ENCODE measurements at regions not wholly inside any gene's neighbourhood (a gene's known extent, or its start where the extent isn't known, plus 50 kb on each side); places are given as distances from the start of the nearest gene placed in this dataset.
A peak's percentile ranks its signal among the peaks of the same experiment; 100 is the strongest.

GRCh38 chr3:165406425-165406824, 210.2 kb upstream of the SLITRK3 start:
- CTCF ChIA-PET, result no interaction called here
- Histone ChIP-seq H3K9me3 (ENCODE audit: control insufficient read depth in 1 of 2, insufficient read depth in 1 of 2, low read depth in 1 of 2, low read length in 2 of 2) (no peaks in the 10 kb centered on the region), H4K20me1 (ENCODE audit: insufficient read depth) (no peaks in the 10 kb centered on the region), H3K27me3 (ENCODE audit: insufficient read depth, low read length) (no peaks in the 10 kb centered on the region), H3K79me2 (ENCODE audit: insufficient read depth, low read length) (no peaks in the 10 kb centered on the region), H3K4me2 (ENCODE audit: low read length) (no peak overlapping the region), H3K9ac (ENCODE audit: low read length) (no peak overlapping the region), H3K4me3 (replicated peaks in 1 of 2; ENCODE audit: low read depth in 1 of 2, low read length in 2 of 2) (no peak overlapping the region), H3K36me3 (ENCODE audit: control insufficient read depth in 1 of 2, insufficient read depth in 2 of 2, low read length in 2 of 2) (no peaks in the 10 kb centered on the region), H3K27ac (ENCODE audit: low read depth, low read length) (no peak overlapping the region), H2AFZ (ENCODE audit: low read depth, low read length, poor library complexity, severe bottlenecking) (no peak overlapping the region), H3K9me2 (ENCODE audit: insufficient read depth) (no peaks in the 10 kb centered on the region), H3K4me1 (ENCODE audit: control insufficient read depth in 1 of 2, insufficient read depth in 2 of 2, low read length in 2 of 2) (no peaks in the 10 kb centered on the region)
- BruUV-seq (replicated peaks), result no TSS peak
- ATAC-seq, result no peak
- POLR2A ChIA-PET, result no interaction called here
- RAD21 ChIA-PET (ENCODE audit: low non-redundant PET in 1 of 2, low total read pairs in 2 of 2, uncharacterized antibody in 2 of 2, unreplicated experiment in 2 of 2), result no interaction called here
- intact Hi-C loops (cut with micrococcal nuclease), result no loop called here
- TF ChIP-seq RAD21 (IDR thresholded peaks at IDR 0.05; ENCODE audit: low read depth) (no peak), EZH2phosphoT487 (IDR thresholded peaks at IDR 0.05; ENCODE audit: borderline replicate concordance) (no peak), SP1 (IDR thresholded peaks at IDR 0.05; ENCODE audit: low read depth) (no peak)
- no peak for DNase-seq (ENCODE audit: low read depth, low spot score)

- H3K27ac ChIP-seq (ENCODE audit: low read depth, low read length), result no peak overlapping the region
Observed at GRCh38 chr3:165404357-165405027, 208.3 kb upstream of the SLITRK3 start.

More at GRCh38 chr3:165404357-165405027, 208.3 kb upstream of the SLITRK3 start:
- H3K79me2 ChIP-seq (ENCODE audit: insufficient read depth, low read length), result no peaks in the 10 kb centered on the region
- BruUV-seq (replicated peaks), result no TSS peak
- ChIA-PET CTCF (no interaction called here), RAD21 (ENCODE audit: low non-redundant PET in 1 of 2, low total read pairs in 2 of 2, uncharacterized antibody in 2 of 2, unreplicated experiment in 2 of 2) (no interaction called here), POLR2A (no interaction called here)
- H3K4me3 ChIP-seq (replicated peaks in 1 of 2; ENCODE audit: low read depth in 1 of 2, low read length in 2 of 2), result no peak overlapping the region
- no peaks in the 10 kb centered on the region for H3K9me3 ChIP-seq (ENCODE audit: control insufficient read depth in 1 of 2, insufficient read depth in 1 of 2, low read depth in 1 of 2, low read length in 2 of 2)
- no peak overlapping the region for H3K9ac ChIP-seq (ENCODE audit: low read length)
- H3K4me2 ChIP-seq (ENCODE audit: low read length), result no peak overlapping the region
- no peaks in the 10 kb centered on the region for H3K36me3 ChIP-seq (ENCODE audit: control insufficient read depth in 1 of 2, insufficient read depth in 2 of 2, low read length in 2 of 2)
- no peak overlapping the region for H2AFZ ChIP-seq (ENCODE audit: low read depth, low read length, poor library complexity, severe bottlenecking)
- intact Hi-C loops (cut with micrococcal nuclease), result no loop called here
- no peak for TF ChIP-seq ELF1 (IDR thresholded peaks at IDR 0.05; ENCODE audit: borderline replicate concordance, low read depth)
- 0 out of 2 replicates have a peak, but pooled peaks have one; percentile 8 for TF ChIP-seq RAD21 (IDR thresholded peaks at IDR 0.05; ENCODE audit: low read depth)
- no peak for TF ChIP-seq CBX3 (IDR thresholded peaks at IDR 0.05; ENCODE audit: low read depth)
- no peak for TF ChIP-seq EZH2phosphoT487 (IDR thresholded peaks at IDR 0.05; ENCODE audit: borderline replicate concordance)
- TF ChIP-seq SP1 (IDR thresholded peaks at IDR 0.05; ENCODE audit: low read depth), result no peak
- no peak for TF ChIP-seq EGR1 (IDR thresholded peaks at IDR 0.05; ENCODE audit: low read depth)
- no peaks in the 10 kb centered on the region for H4K20me1 ChIP-seq (ENCODE audit: insufficient read depth)
- ATAC-seq, result no peak
- H3K27me3 ChIP-seq (ENCODE audit: insufficient read depth, low read length), result no peaks in the 10 kb centered on the region
- DNase-seq (ENCODE audit: low read depth, low spot score), result no peak
- no peaks in the 10 kb centered on the region for H3K4me1 ChIP-seq (ENCODE audit: control insufficient read depth in 1 of 2, insufficient read depth in 2 of 2, low read length in 2 of 2)
- H3K9me2 ChIP-seq (ENCODE audit: insufficient read depth), result no peaks in the 10 kb centered on the region
